ENCODE measurements at regions not wholly inside any gene's neighbourhood (a gene's known extent, or its start where the extent isn't known, plus 50 kb on each side); places are given as distances from the start of the nearest gene placed in this dataset.

DNA sequence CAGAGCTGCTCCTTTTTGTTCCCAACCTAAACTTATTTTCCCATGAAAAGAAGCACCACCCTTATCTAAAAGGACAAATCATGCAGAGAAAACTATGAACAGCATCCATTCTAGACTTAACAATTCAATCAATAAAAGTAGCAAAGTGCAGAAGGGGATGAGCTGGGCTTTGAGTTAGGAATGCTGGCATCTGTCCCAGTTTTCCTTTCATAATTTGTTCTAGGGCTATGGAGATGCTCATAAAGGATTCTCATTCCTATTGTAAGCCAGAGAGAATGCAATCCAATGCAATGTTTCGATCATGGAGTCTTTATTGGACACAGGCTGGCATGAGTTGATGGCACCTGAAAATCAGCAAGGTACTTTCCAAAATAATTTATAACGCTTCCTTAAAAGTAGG, 330.6 kb downstream of the VPS13C start:
- no peaks in the 10 kb centered on the region for H3K79me2 ChIP-seq (ENCODE audit: insufficient read depth, low read length)
- no peak overlapping the region for H3K27ac ChIP-seq (ENCODE audit: low read depth, low read length)
- intact Hi-C loops (cut with micrococcal nuclease) = no loop called here
- RAD21 ChIA-PET (ENCODE audit: low non-redundant PET in 1 of 2, low total read pairs in 2 of 2, uncharacterized antibody in 2 of 2, unreplicated experiment in 2 of 2) = no interaction called here
- no peak overlapping the region for H3K4me3 ChIP-seq (replicated peaks in 1 of 2; ENCODE audit: low read depth in 1 of 2, low read length in 2 of 2)
- no peak overlapping the region for H3K4me2 ChIP-seq (ENCODE audit: low read length)
- no peaks in the 10 kb centered on the region for H3K9me2 ChIP-seq (ENCODE audit: insufficient read depth)
- no peaks in the 10 kb centered on the region for H3K9me3 ChIP-seq (ENCODE audit: control insufficient read depth in 1 of 2, insufficient read depth in 1 of 2, low read depth in 1 of 2, low read length in 2 of 2)
- H4K20me1 ChIP-seq (ENCODE audit: insufficient read depth) = no peaks in the 10 kb centered on the region
- no peaks in the 10 kb centered on the region for H3K4me1 ChIP-seq (ENCODE audit: control insufficient read depth in 1 of 2, insufficient read depth in 2 of 2, low read length in 2 of 2)
- no peaks in the 10 kb centered on the region for H3K36me3 ChIP-seq (ENCODE audit: control insufficient read depth in 1 of 2, insufficient read depth in 2 of 2, low read length in 2 of 2)
- TF ChIP-seq POLR2A (IDR thresholded peaks at IDR 0.05; ENCODE audit: borderline replicate concordance, extremely low read depth, insufficient read depth, insufficient read length) (no peak), CTCF (IDR thresholded peaks at IDR 0.05 in 2 of 3, conservative IDR thresholded peaks at IDR 0.05 in 1 of 3; ENCODE audit: borderline replicate concordance in 1 of 3, insufficient read depth in 1 of 3, low read depth in 2 of 3, low read length in 2 of 3) (no peak), RAD21 (IDR thresholded peaks at IDR 0.05; ENCODE audit: low read depth) (no peak), EZH2phosphoT487 (IDR thresholded peaks at IDR 0.05; ENCODE audit: borderline replicate concordance) (no peak), JUND (IDR thresholded peaks at IDR 0.05) (no peak), FOSL1 (IDR thresholded peaks at IDR 0.05; ENCODE audit: low read depth) (no peak), CBX3 (IDR thresholded peaks at IDR 0.05; ENCODE audit: low read depth) (no peak), EGR1 (IDR thresholded peaks at IDR 0.05; ENCODE audit: low read depth) (no peak), YY1 (IDR thresholded peaks at IDR 0.05; ENCODE audit: extremely low read depth, insufficient replicate concordance, low read depth, low read length) (no peak), ELF1 (IDR thresholded peaks at IDR 0.05; ENCODE audit: borderline replicate concordance, low read depth) (no peak), ZFX (IDR thresholded peaks at IDR 0.05) (no peak), POLR2AphosphoS5 (IDR thresholded peaks at IDR 0.05; ENCODE audit: low read depth, low read length) (no peak), SRF (IDR thresholded peaks at IDR 0.05; ENCODE audit: low read depth) (no peak), CEBPB (IDR thresholded peaks at IDR 0.05; ENCODE audit: low read depth) (no peak), SIN3A (IDR thresholded peaks at IDR 0.05; ENCODE audit: low read depth) (no peak), ZNF274 (IDR thresholded peaks at IDR 0.05; ENCODE audit: low read depth, low read length) (no peak)
- TF ChIP-seq, protein P1, sequence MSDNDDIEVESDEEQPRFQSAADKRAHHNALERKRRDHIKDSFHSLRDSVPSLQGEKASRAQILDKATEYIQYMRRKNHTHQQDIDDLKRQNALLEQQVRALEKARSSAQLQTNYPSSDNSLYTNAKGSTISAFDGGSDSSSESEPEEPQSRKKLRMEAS (IDR thresholded peaks at IDR 0.05) = no peak
- TF ChIP-seq, protein P2, sequence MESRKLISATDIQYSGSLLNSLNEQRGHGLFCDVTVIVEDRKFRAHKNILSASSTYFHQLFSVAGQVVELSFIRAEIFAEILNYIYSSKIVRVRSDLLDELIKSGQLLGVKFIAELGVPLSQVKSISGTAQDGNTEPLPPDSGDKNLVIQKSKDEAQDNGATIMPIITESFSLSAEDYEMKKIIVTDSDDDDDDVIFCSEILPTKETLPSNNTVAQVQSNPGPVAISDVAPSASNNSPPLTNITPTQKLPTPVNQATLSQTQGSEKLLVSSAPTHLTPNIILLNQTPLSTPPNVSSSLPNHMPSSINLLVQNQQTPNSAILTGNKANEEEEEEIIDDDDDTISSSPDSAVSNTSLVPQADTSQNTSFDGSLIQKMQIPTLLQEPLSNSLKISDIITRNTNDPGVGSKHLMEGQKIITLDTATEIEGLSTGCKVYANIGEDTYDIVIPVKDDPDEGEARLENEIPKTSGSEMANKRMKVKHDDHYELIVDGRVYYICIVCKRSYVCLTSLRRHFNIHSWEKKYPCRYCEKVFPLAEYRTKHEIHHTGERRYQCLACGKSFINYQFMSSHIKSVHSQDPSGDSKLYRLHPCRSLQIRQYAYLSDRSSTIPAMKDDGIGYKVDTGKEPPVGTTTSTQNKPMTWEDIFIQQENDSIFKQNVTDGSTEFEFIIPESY (IDR thresholded peaks at IDR 0.05; ENCODE audit: extremely low read depth, insufficient replicate concordance, low read length) = no peak
- H3K9ac ChIP-seq (ENCODE audit: low read length) = no peak overlapping the region
- H2AFZ ChIP-seq (ENCODE audit: low read depth, low read length, poor library complexity, severe bottlenecking) = no peak overlapping the region
- BruUV-seq (replicated peaks) = no TSS peak
- ATAC-seq = no peak
- no peak for DNase-seq (ENCODE audit: low read depth, low spot score)
- CTCF ChIA-PET = no interaction called here
- peaks cover 18% of the 10 kb centered on the region for H3K27me3 ChIP-seq (ENCODE audit: insufficient read depth, low read length)
- POLR2A ChIA-PET = no interaction called here
